NB4 (cell line): ENCODE measurements at regions not wholly inside any gene's neighbourhood (a gene's known extent, or its start where the extent isn't known, plus 50 kb on each side); places are given as distances from the start of the nearest gene placed in this dataset.

Experiments used
- POLR2A ChIP-seq: IDR thresholded peaks from 2 replicates; pipeline ENCODE4 v1.6.1; 2011; ENCODE audit warnings: mild to moderate bottlenecking; ENCODE audit not compliant: insufficient read length; ENCODE audit errors: extremely low read depth
- TF ChIP-seq, protein P1 (sequence below): IDR thresholded peaks from 2 replicates; pipeline ENCODE4 v1.6.1; 2011; ENCODE audit warnings: low read depth, low read length
- TF ChIP-seq, protein P2 (sequence below): IDR thresholded peaks from one replicate; pipeline ENCODE4 v1.5.1; 2012; ENCODE audit warnings: low read depth, low read length

- TF ChIP-seq POLR2A: no peak
- TF ChIP-seq, protein P1, sequence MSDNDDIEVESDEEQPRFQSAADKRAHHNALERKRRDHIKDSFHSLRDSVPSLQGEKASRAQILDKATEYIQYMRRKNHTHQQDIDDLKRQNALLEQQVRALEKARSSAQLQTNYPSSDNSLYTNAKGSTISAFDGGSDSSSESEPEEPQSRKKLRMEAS: no peak
- TF ChIP-seq, protein P2, sequence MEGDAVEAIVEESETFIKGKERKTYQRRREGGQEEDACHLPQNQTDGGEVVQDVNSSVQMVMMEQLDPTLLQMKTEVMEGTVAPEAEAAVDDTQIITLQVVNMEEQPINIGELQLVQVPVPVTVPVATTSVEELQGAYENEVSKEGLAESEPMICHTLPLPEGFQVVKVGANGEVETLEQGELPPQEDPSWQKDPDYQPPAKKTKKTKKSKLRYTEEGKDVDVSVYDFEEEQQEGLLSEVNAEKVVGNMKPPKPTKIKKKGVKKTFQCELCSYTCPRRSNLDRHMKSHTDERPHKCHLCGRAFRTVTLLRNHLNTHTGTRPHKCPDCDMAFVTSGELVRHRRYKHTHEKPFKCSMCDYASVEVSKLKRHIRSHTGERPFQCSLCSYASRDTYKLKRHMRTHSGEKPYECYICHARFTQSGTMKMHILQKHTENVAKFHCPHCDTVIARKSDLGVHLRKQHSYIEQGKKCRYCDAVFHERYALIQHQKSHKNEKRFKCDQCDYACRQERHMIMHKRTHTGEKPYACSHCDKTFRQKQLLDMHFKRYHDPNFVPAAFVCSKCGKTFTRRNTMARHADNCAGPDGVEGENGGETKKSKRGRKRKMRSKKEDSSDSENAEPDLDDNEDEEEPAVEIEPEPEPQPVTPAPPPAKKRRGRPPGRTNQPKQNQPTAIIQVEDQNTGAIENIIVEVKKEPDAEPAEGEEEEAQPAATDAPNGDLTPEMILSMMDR: no peak
Observed at GRCh38 chr13:62659365-62659764, 1243.7 kb upstream of the PCDH20 start.
